ENCODE measurements at regions not wholly inside any gene's neighbourhood (a gene's known extent, or its start where the extent isn't known, plus 50 kb on each side); places are given as distances from the start of the nearest gene placed in this dataset.

- TF ChIP-seq POLR2AphosphoS5 (IDR thresholded peaks at IDR 0.05; ENCODE audit: low read depth, low read length), result no peak
- no peak for TF ChIP-seq REST (IDR thresholded peaks at IDR 0.05; ENCODE audit: insufficient read depth in 1 of 2, low read depth in 2 of 2, low read length in 2 of 2)
- TF ChIP-seq TAF1 (IDR thresholded peaks at IDR 0.05; ENCODE audit: borderline replicate concordance, insufficient read depth, low read length), result no peak
- no peak for TF ChIP-seq SIN3A (IDR thresholded peaks at IDR 0.05; ENCODE audit: borderline replicate concordance, insufficient read depth, low read length)
- TF ChIP-seq FOXP2 (optimal IDR thresholded peaks at IDR 0.05; ENCODE audit: borderline replicate concordance, extremely low read depth, extremely low read length, insufficient read depth), result no peak
Observed at GRCh38 chr13:58698531-58698930, 1067.0 kb downstream of the PCDH17 start.
